ENCODE measurements at regions not wholly inside any gene's neighbourhood (a gene's known extent, or its start where the extent isn't known, plus 50 kb on each side); places are given as distances from the start of the nearest gene placed in this dataset.

GRCh38 chr2:76089683-76090082, 379.0 kb upstream of the GCFC2 start:
- H4K20me1 ChIP-seq (ENCODE audit: insufficient read depth), result no peaks in the 10 kb centered on the region
- H3F3A ChIP-seq (replicated peaks; ENCODE audit: insufficient read depth), result no peaks in the 10 kb centered on the region
- no peak overlapping the region for H3K4me2 ChIP-seq
- H3K9me2 ChIP-seq, result no peaks in the 10 kb centered on the region
- no peak for DNase-seq
- H2AFZ ChIP-seq (ENCODE audit: low read depth), result no peak overlapping the region
- ChIA-PET CTCF (no interaction called here), POLR2A (no interaction called here)
- H3K36me3 ChIP-seq (replicated peaks in 1 of 2; ENCODE audit: control insufficient read depth in 1 of 2, insufficient read depth in 2 of 2, low read length in 1 of 2), result no peaks in the 10 kb centered on the region
- H3K4me1 ChIP-seq (ENCODE audit: control insufficient read depth in 1 of 2, insufficient read depth in 2 of 2, low read depth in 1 of 2, low read length in 1 of 2), result no peaks in the 10 kb centered on the region
- TF ChIP-seq, protein P1, sequence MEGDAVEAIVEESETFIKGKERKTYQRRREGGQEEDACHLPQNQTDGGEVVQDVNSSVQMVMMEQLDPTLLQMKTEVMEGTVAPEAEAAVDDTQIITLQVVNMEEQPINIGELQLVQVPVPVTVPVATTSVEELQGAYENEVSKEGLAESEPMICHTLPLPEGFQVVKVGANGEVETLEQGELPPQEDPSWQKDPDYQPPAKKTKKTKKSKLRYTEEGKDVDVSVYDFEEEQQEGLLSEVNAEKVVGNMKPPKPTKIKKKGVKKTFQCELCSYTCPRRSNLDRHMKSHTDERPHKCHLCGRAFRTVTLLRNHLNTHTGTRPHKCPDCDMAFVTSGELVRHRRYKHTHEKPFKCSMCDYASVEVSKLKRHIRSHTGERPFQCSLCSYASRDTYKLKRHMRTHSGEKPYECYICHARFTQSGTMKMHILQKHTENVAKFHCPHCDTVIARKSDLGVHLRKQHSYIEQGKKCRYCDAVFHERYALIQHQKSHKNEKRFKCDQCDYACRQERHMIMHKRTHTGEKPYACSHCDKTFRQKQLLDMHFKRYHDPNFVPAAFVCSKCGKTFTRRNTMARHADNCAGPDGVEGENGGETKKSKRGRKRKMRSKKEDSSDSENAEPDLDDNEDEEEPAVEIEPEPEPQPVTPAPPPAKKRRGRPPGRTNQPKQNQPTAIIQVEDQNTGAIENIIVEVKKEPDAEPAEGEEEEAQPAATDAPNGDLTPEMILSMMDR (IDR thresholded peaks at IDR 0.05), result no peak
- no peak for TF ChIP-seq TEAD4 (IDR thresholded peaks at IDR 0.05; ENCODE audit: borderline replicate concordance, insufficient read depth)
- no peak for TF ChIP-seq GATA2 (CRISPR knock-in tag; IDR thresholded peaks at IDR 0.05)
- no peak for TF ChIP-seq RCOR1 (IDR thresholded peaks at IDR 0.05; ENCODE audit: low read length)
- TF ChIP-seq JUND (IDR thresholded peaks at IDR 0.05), result no peak
- no peak for TF ChIP-seq FOXM1 (IDR thresholded peaks at IDR 0.05; ENCODE audit: low read depth)
- no peak for TF ChIP-seq PBX3 (IDR thresholded peaks at IDR 0.05)
- no peaks in the 10 kb centered on the region for H3K79me2 ChIP-seq (ENCODE audit: insufficient read depth)
- no peak overlapping the region; a peak in 1 of 4 replicates for H3K27ac ChIP-seq (ENCODE audit: low read depth in 2 of 2, low read length in 1 of 2)
- H3K27me3 ChIP-seq (ENCODE audit: insufficient read depth), result no peaks in the 10 kb centered on the region
- no peak overlapping the region for H3K9ac ChIP-seq
- no peaks in the 10 kb centered on the region for H3K9me3 ChIP-seq
- no peak overlapping the region for H3K4me3 ChIP-seq (ENCODE audit: low read depth in 2 of 2, low read length in 1 of 2)

DNA sequence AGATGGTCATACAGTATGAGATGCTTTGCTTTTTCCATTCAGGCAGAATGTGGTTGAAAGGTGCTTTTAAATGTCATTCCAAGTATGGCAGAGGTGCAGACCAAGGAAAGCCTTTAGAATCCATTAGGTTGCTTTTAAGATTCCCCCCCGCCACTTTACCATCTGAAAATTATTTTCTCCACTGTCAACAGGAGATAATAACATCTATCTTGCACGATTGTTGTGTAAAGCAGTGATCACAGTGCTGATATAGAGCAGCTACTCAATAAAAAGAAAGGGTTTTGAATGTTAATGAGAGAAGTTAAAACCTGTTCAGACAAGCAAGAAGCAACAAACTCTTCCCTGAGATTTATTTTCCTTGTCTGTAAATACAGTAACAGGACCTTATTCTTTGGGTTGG, 372.5 kb upstream of the GCFC2 start:
- Histone ChIP-seq H3K27ac (ENCODE audit: low read depth in 2 of 2, low read length in 1 of 2) (peak overlapping the region in 1 of 2 experiments; percentile 82; a peak in 1 of 4 replicates), H3K79me2 (ENCODE audit: insufficient read depth) (no peaks in the 10 kb centered on the region), H3K9me3 (no peaks in the 10 kb centered on the region), H4K20me1 (ENCODE audit: insufficient read depth) (no peaks in the 10 kb centered on the region), H3K9me2 (no peaks in the 10 kb centered on the region), H3K4me2 (no peak overlapping the region), H3K9ac (no peak overlapping the region), H3F3A (replicated peaks; ENCODE audit: insufficient read depth) (no peaks in the 10 kb centered on the region), H3K27me3 (ENCODE audit: insufficient read depth) (no peaks in the 10 kb centered on the region), H3K36me3 (replicated peaks in 1 of 2; ENCODE audit: control insufficient read depth in 1 of 2, insufficient read depth in 2 of 2, low read length in 1 of 2) (no peaks in the 10 kb centered on the region), H2AFZ (ENCODE audit: low read depth) (no peak overlapping the region), H3K4me1 (ENCODE audit: control insufficient read depth in 1 of 2, insufficient read depth in 2 of 2, low read depth in 1 of 2, low read length in 1 of 2) (peaks cover 0 to 3% of the 10 kb centered on the region in 2 experiments; a peak in 2 of 4 replicates), H3K4me3 (ENCODE audit: low read depth in 2 of 2, low read length in 1 of 2) (no peak overlapping the region)
- CTCF ChIA-PET, result interaction anchor here (0.7 kb wide), 1 partner anchor 442 kb away, joined by 3 read pairs; no protein-coding TSS in a partner anchor
- DNase-seq, result no peak
- 0% methylated on average over 2 of the region's 2 CpGs for WGBS (ENCODE audit: low lambda C conversion rate)
- POLR2A ChIA-PET, result no interaction called here
- TF ChIP-seq CHD2 (IDR thresholded peaks at IDR 0.05; ENCODE audit: low read length, partially characterized antibody) (no peak), TEAD4 (IDR thresholded peaks at IDR 0.05; ENCODE audit: borderline replicate concordance, insufficient read depth) (no peak), RAD21 (IDR thresholded peaks at IDR 0.05; ENCODE audit: low read length) (no peak), GABPA (IDR thresholded peaks at IDR 0.05; ENCODE audit: low read depth) (no peak), IRF3 (IDR thresholded peaks at IDR 0.05; ENCODE audit: low read depth, low read length) (no peak), FOXJ3 (CRISPR knock-in tag; IDR thresholded peaks at IDR 0.05) (no peak)
